ENCODE measurements at regions not wholly inside any gene's neighbourhood (a gene's known extent, or its start where the extent isn't known, plus 50 kb on each side); places are given as distances from the start of the nearest gene placed in this dataset.

GRCh38 chrX:16516232-16516876, 133.6 kb upstream of the S100G start:
- H3K4me3 ChIP-seq = no peak overlapping the region
- DNase-seq = no peak
- TF ChIP-seq CTCF (IDR thresholded peaks at IDR 0.05 in 8 of 11, conservative IDR thresholded peaks at IDR 0.05 in 3 of 11) (no peak), POLR2AphosphoS5 (IDR thresholded peaks at IDR 0.05) (no peak), POLR2A (IDR thresholded peaks at IDR 0.05) (no peak)
- WGBS, 5 donors = 69 to 90% (median 84%) methylated on average over 3 of the region's 3 CpGs
- no peaks in the 10 kb centered on the region for H3K4me1 ChIP-seq
- peaks cover 0 to 15% (median 0%) of the 10 kb centered on the region in 8 donors for H3K9me3 ChIP-seq
- peaks cover 0 to 2% (median 0%) of the 10 kb centered on the region in 7 donors for H3K27me3 ChIP-seq (replicated peaks in 1 of 7)
- no peaks in the 10 kb centered on the region for H3K36me3 ChIP-seq
- intact Hi-C loops (cut with DNase I; ENCODE audit: low total_unique reads) = no loop called here
- H3K27ac ChIP-seq = no peak overlapping the region

- no peak for DNase-seq
- Histone ChIP-seq H3K9me3 (peaks cover 0 to 15% (median 0%) of the 10 kb centered on the region in 8 donors), H3K27ac (no peak overlapping the region), H3K4me1 (no peaks in the 10 kb centered on the region), H3K36me3 (no peaks in the 10 kb centered on the region), H3K4me3 (no peak overlapping the region), H3K27me3 (replicated peaks in 1 of 7) (peaks cover 0 to under 1% (median 0%) of the 10 kb centered on the region in 7 donors)
- TF ChIP-seq POLR2A (IDR thresholded peaks at IDR 0.05) = no peak
- no peak for TF ChIP-seq CTCF (IDR thresholded peaks at IDR 0.05 in 8 of 11, conservative IDR thresholded peaks at IDR 0.05 in 3 of 11)
- no peak for TF ChIP-seq POLR2AphosphoS5 (IDR thresholded peaks at IDR 0.05)
- intact Hi-C loops (cut with DNase I; ENCODE audit: low total_unique reads) = no loop called here
- 64 to 94% (median 82%) methylated on average over 2 of the region's 2 CpGs for WGBS, 5 donors
Measured at GRCh38 chrX:16517039-16517605, 132.8 kb upstream of the S100G start.

GRCh38 chrX:16518131-16518530, 131.8 kb upstream of the S100G start:
- 80 to 95% (median 87%) methylated on average over 1 to 3 of the region's 3 CpGs for WGBS, 5 donors
- no peaks in the 10 kb centered on the region for H3K27me3 ChIP-seq (replicated peaks in 1 of 7)
- no peak overlapping the region for H3K4me3 ChIP-seq
- intact Hi-C loops (cut with DNase I; ENCODE audit: low total_unique reads) = no loop called here
- no peaks in the 10 kb centered on the region for H3K36me3 ChIP-seq
- H3K4me1 ChIP-seq = no peaks in the 10 kb centered on the region
- no peak overlapping the region for H3K27ac ChIP-seq
- TF ChIP-seq POLR2A (IDR thresholded peaks at IDR 0.05) (no peak), CTCF (IDR thresholded peaks at IDR 0.05 in 8 of 11, conservative IDR thresholded peaks at IDR 0.05 in 3 of 11) (no peak), POLR2AphosphoS5 (IDR thresholded peaks at IDR 0.05) (no peak)
- DNase-seq = no peak
- peaks cover 0 to 15% (median 0%) of the 10 kb centered on the region in 8 donors for H3K9me3 ChIP-seq

- WGBS, 5 donors = 7 to 14% (median 11%) methylated on average over 1 of the region's 1 CpG
- Histone ChIP-seq H3K27ac (no peak overlapping the region), H3K4me3 (no peak overlapping the region)
Measured at GRCh38 chrX:16524316-16524715, 125.6 kb upstream of the S100G start.

More at GRCh38 chrX:16524316-16524715, 125.6 kb upstream of the S100G start:
- TF ChIP-seq POLR2A (IDR thresholded peaks at IDR 0.05) (no peak), CTCF (IDR thresholded peaks at IDR 0.05 in 8 of 11, conservative IDR thresholded peaks at IDR 0.05 in 3 of 11) (no peak), POLR2AphosphoS5 (IDR thresholded peaks at IDR 0.05) (no peak)
- H3K36me3 ChIP-seq = no peaks in the 10 kb centered on the region
- no peaks in the 10 kb centered on the region for H3K27me3 ChIP-seq (replicated peaks in 1 of 7)
- no peak for DNase-seq
- intact Hi-C loops (cut with DNase I; ENCODE audit: low total_unique reads) = no loop called here
- peaks cover 0 to 32% (median 5%) of the 10 kb centered on the region in 8 donors for H3K9me3 ChIP-seq
- H3K4me1 ChIP-seq = no peaks in the 10 kb centered on the region
